ENCODE measurements at regions not wholly inside any gene's neighbourhood (a gene's known extent, or its start where the extent isn't known, plus 50 kb on each side); places are given as distances from the start of the nearest gene placed in this dataset.

GRCh38 chr2:167480986-167481309, 592.7 kb downstream of the XIRP2 start:
- no peak overlapping the region for H3K4me3 ChIP-seq (ENCODE audit: low read depth, low read length)
- no peak for TF ChIP-seq CTCF (IDR thresholded peaks at IDR 0.05; ENCODE audit: low read depth, low read length, missing control alignments)
- DNase-seq (ENCODE audit: low read depth): no peak

- no peak overlapping the region for H3K4me3 ChIP-seq (ENCODE audit: low read depth, low read length)
- TF ChIP-seq CTCF (IDR thresholded peaks at IDR 0.05; ENCODE audit: low read depth, low read length, missing control alignments): no peak
- DNase-seq (ENCODE audit: low read depth): no peak
Measured at GRCh38 chr2:167480232-167480985, 592.1 kb downstream of the XIRP2 start.

- DNase-seq (ENCODE audit: low read depth): no peak
- no peak for TF ChIP-seq CTCF (IDR thresholded peaks at IDR 0.05; ENCODE audit: low read depth, low read length, missing control alignments)
- no peak overlapping the region for H3K4me3 ChIP-seq (ENCODE audit: low read depth, low read length)
Measured at GRCh38 chr2:167478196-167478595, 589.9 kb downstream of the XIRP2 start.

GRCh38 chr2:167475791-167476190, 587.5 kb downstream of the XIRP2 start:
- no peak for TF ChIP-seq CTCF (IDR thresholded peaks at IDR 0.05; ENCODE audit: low read depth, low read length, missing control alignments)
- no peak overlapping the region for H3K4me3 ChIP-seq (ENCODE audit: low read depth, low read length)
- DNase-seq (ENCODE audit: low read depth): no peak

GRCh38 chr2:167471734-167472133, 583.5 kb downstream of the XIRP2 start:
- H3K4me3 ChIP-seq (ENCODE audit: low read depth, low read length): no peak overlapping the region
- DNase-seq (ENCODE audit: low read depth): no peak
- TF ChIP-seq CTCF (IDR thresholded peaks at IDR 0.05; ENCODE audit: low read depth, low read length, missing control alignments): no peak

GRCh38 chr2:167471332-167471731, 583.1 kb downstream of the XIRP2 start:
- no peak overlapping the region for H3K4me3 ChIP-seq (ENCODE audit: low read depth, low read length)
- TF ChIP-seq CTCF (IDR thresholded peaks at IDR 0.05; ENCODE audit: low read depth, low read length, missing control alignments): no peak
- no peak for DNase-seq (ENCODE audit: low read depth)

GRCh38 chr2:167462379-167462778, 574.1 kb downstream of the XIRP2 start:
- no peak for DNase-seq (ENCODE audit: low read depth)
- no peak overlapping the region for H3K4me3 ChIP-seq (ENCODE audit: low read depth, low read length)
- TF ChIP-seq CTCF (IDR thresholded peaks at IDR 0.05; ENCODE audit: low read depth, low read length, missing control alignments): no peak

All from GM12864 (cell line).